OCI-LY7 (cell line): ENCODE measurements at regions not wholly inside any gene's neighbourhood (a gene's known extent, or its start where the extent isn't known, plus 50 kb on each side); places are given as distances from the start of the nearest gene placed in this dataset.

Experiments used
- EZH2phosphoT487 ChIP-seq: fragments of 200-600 bp; sonication (generic); IDR thresholded peaks from 2 replicates; pipeline ENCODE4 v1.6.1; 2018; ENCODE audit warnings: low read depth, borderline replicate concordance, mild to moderate bottlenecking, mixed run types, antibody characterized with exemption, low read length, moderate library complexity, mixed read lengths
- TF ChIP-seq, protein P1 (sequence below): fragments of 200-600 bp; sonication (generic); conservative IDR thresholded peaks from 2 replicates; pipeline ENCODE4 v1.5.1; 2014; ENCODE audit warnings: mild to moderate bottlenecking, antibody characterized with exemption, low read length, moderate library complexity, mixed read lengths

DNA sequence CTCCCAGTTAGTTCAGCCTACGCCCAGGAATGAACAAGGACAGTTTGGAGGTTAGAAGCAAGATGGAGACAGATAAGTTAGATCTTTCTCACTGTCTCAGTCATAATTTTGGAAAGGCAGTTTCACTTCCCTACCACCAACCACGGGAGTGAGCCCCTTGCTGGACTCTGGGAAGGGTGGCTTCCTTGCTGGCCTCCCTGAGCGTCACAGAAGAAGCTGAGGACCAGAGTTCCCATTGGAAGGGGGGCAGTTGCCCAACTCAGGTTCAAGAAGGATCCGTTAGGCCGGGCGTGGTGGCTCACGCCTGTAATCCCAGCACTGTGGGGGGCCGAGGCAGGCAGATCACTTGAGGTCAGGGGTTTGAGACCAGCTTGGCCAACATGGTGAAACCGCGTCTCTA lies 106.2 kb upstream of the MAX start:
- TF ChIP-seq, protein P1, sequence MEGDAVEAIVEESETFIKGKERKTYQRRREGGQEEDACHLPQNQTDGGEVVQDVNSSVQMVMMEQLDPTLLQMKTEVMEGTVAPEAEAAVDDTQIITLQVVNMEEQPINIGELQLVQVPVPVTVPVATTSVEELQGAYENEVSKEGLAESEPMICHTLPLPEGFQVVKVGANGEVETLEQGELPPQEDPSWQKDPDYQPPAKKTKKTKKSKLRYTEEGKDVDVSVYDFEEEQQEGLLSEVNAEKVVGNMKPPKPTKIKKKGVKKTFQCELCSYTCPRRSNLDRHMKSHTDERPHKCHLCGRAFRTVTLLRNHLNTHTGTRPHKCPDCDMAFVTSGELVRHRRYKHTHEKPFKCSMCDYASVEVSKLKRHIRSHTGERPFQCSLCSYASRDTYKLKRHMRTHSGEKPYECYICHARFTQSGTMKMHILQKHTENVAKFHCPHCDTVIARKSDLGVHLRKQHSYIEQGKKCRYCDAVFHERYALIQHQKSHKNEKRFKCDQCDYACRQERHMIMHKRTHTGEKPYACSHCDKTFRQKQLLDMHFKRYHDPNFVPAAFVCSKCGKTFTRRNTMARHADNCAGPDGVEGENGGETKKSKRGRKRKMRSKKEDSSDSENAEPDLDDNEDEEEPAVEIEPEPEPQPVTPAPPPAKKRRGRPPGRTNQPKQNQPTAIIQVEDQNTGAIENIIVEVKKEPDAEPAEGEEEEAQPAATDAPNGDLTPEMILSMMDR, result no peak
- no peak for TF ChIP-seq EZH2phosphoT487
